ENCODE measurements at regions not wholly inside any gene's neighbourhood (a gene's known extent, or its start where the extent isn't known, plus 50 kb on each side); places are given as distances from the start of the nearest gene placed in this dataset.

GRCh38 chr14:34374998-34375740 is 86.9 kb downstream of the SPTSSA start:
- CTCF ChIA-PET: interaction anchor here (1.1 kb wide), 1 partner anchor 10 kb away, joined by 4 read pairs; no protein-coding TSS in a partner anchor
- no peak overlapping the region for H3K27ac ChIP-seq (ENCODE audit: low read depth, low read length)

GRCh38 chr14:34373191-34373590 is 88.8 kb downstream of the SPTSSA start:
- no peak overlapping the region for H2AFZ ChIP-seq (ENCODE audit: low read depth, low read length, poor library complexity, severe bottlenecking)
- H3K4me2 ChIP-seq (ENCODE audit: low read length): no peak overlapping the region
- CTCF ChIA-PET: no interaction called here
- H3K9me2 ChIP-seq (ENCODE audit: insufficient read depth): no peaks in the 10 kb centered on the region
- H3K79me2 ChIP-seq (ENCODE audit: insufficient read depth, low read length): no peaks in the 10 kb centered on the region
- no peak overlapping the region for H3K9ac ChIP-seq (ENCODE audit: low read length)
- no peak for TF ChIP-seq MAX (IDR thresholded peaks at IDR 0.05)
- TF ChIP-seq JUND (IDR thresholded peaks at IDR 0.05): no peak
- no peak for TF ChIP-seq POLR2A (IDR thresholded peaks at IDR 0.05; ENCODE audit: borderline replicate concordance, extremely low read depth, insufficient read depth, insufficient read length)
- no peaks in the 10 kb centered on the region for H3K9me3 ChIP-seq (ENCODE audit: control insufficient read depth in 1 of 2, insufficient read depth in 1 of 2, low read depth in 1 of 2, low read length in 2 of 2)
- no TSS peak for BruUV-seq (replicated peaks)
- no peaks in the 10 kb centered on the region for H3K36me3 ChIP-seq (ENCODE audit: control insufficient read depth in 1 of 2, insufficient read depth in 2 of 2, low read length in 2 of 2)
- H3K4me1 ChIP-seq (ENCODE audit: control insufficient read depth in 1 of 2, insufficient read depth in 2 of 2, low read length in 2 of 2): peaks cover 2 to 11% of the 10 kb centered on the region in 2 experiments; a peak in 3 of 4 replicates
- H3K4me3 ChIP-seq (replicated peaks in 1 of 2; ENCODE audit: low read depth in 1 of 2, low read length in 2 of 2): no peak overlapping the region
- H4K20me1 ChIP-seq (ENCODE audit: insufficient read depth): no peaks in the 10 kb centered on the region
- DNase-seq (ENCODE audit: low read depth, low spot score) (no peak), ATAC-seq (no peak)
- no peak overlapping the region for H3K27ac ChIP-seq (ENCODE audit: low read depth, low read length)
- POLR2A ChIA-PET: no interaction called here
- H3K27me3 ChIP-seq (ENCODE audit: insufficient read depth, low read length): no peaks in the 10 kb centered on the region
- intact Hi-C loops (cut with micrococcal nuclease): no loop called here
- RAD21 ChIA-PET (ENCODE audit: low non-redundant PET in 1 of 2, low total read pairs in 2 of 2, uncharacterized antibody in 2 of 2, unreplicated experiment in 2 of 2): no interaction called here

More at GRCh38 chr14:34374998-34375740, 86.9 kb downstream of the SPTSSA start:
- no peak for ATAC-seq
- TF ChIP-seq EGR1 (IDR thresholded peaks at IDR 0.05; ENCODE audit: low read depth) (peak; percentile 74), POLR2A (IDR thresholded peaks at IDR 0.05; ENCODE audit: borderline replicate concordance, extremely low read depth, insufficient read depth, insufficient read length) (no peak)
- Histone ChIP-seq H3K4me2 (ENCODE audit: low read length) (peak overlapping the region; percentile 33), H4K20me1 (ENCODE audit: insufficient read depth) (no peaks in the 10 kb centered on the region), H3K9ac (ENCODE audit: low read length) (no peak overlapping the region), H3K27me3 (ENCODE audit: insufficient read depth, low read length) (no peaks in the 10 kb centered on the region), H3K9me2 (ENCODE audit: insufficient read depth) (no peaks in the 10 kb centered on the region), H3K79me2 (ENCODE audit: insufficient read depth, low read length) (no peaks in the 10 kb centered on the region), H3K4me1 (ENCODE audit: control insufficient read depth in 1 of 2, insufficient read depth in 2 of 2, low read length in 2 of 2) (peaks cover 2 to 11% of the 10 kb centered on the region in 2 experiments; a peak in 3 of 4 replicates), H3K9me3 (ENCODE audit: control insufficient read depth in 1 of 2, insufficient read depth in 1 of 2, low read depth in 1 of 2, low read length in 2 of 2) (no peaks in the 10 kb centered on the region), H2AFZ (ENCODE audit: low read depth, low read length, poor library complexity, severe bottlenecking) (no peak overlapping the region), H3K36me3 (ENCODE audit: control insufficient read depth in 1 of 2, insufficient read depth in 2 of 2, low read length in 2 of 2) (no peaks in the 10 kb centered on the region), H3K4me3 (replicated peaks in 1 of 2; ENCODE audit: low read depth in 1 of 2, low read length in 2 of 2) (no peak overlapping the region)
- no TSS peak for BruUV-seq (replicated peaks)
- no peak for DNase-seq (ENCODE audit: low read depth, low spot score)
- RAD21 ChIA-PET (ENCODE audit: low non-redundant PET in 1 of 2, low total read pairs in 2 of 2, uncharacterized antibody in 2 of 2, unreplicated experiment in 2 of 2): no interaction called here
- POLR2A ChIA-PET: no interaction called here
- intact Hi-C loops (cut with micrococcal nuclease): no loop called here

Data from HCT116 (cell line).